Body of pancreas (tissue), 4 donors: ENCODE measurements at regions not wholly inside any gene's neighbourhood (a gene's known extent, or its start where the extent isn't known, plus 50 kb on each side); places are given as distances from the start of the nearest gene placed in this dataset.
A peak's percentile ranks its signal among the peaks of the same experiment; 100 is the strongest.

Source experiments
- ATAC-seq: fragments of 150-250 bp; one replicate; pipeline ENCODE4 v1.9.1; 2016
- DNase-seq, 4 donors: peaks; one replicate each; pipeline ENCODE4 v3.0.0-alpha.2; 2019
- H3K27ac ChIP-seq, 4 donors: fragments of 200-600 bp; sonication (generic); 1 replicate in 3 of 4; 2 replicates in 1 of 4; pipeline versions ENCODE4 v1.5.1 to v1.6.1; 2016 to 2019; ENCODE audit warnings: mild to moderate bottlenecking in 1 of 4, mixed read lengths in 1 of 4, moderate library complexity in 1 of 4
- H3K27me3 ChIP-seq, 2 donors: fragments of 200-600 bp; sonication (generic); one replicate each; pipeline ENCODE4 v1.6.0; 2016; ENCODE audit warnings: mild to moderate bottlenecking in 1 of 2
- H3K36me3 ChIP-seq, 2 donors: fragments of 200-600 bp; sonication (generic); replicated peaks in 1 of 2; 2 replicates each; pipeline ENCODE4 v1.5.1; 2016; ENCODE audit warnings: low read depth in 2 of 2; ENCODE audit not compliant: insufficient read depth in 1 of 2
- H3K4me1 ChIP-seq: fragments of 200-600 bp; sonication (generic); one replicate; pipeline ENCODE4 v1.6.0; 2016
- H3K4me3 ChIP-seq, 2 donors: fragments of 200-600 bp; sonication (generic); 1 replicate in 1 of 2; 2 replicates in 1 of 2; pipeline ENCODE4 v1.5.1; 2016 to 2019
- H3K9me3 ChIP-seq, 3 donors: fragments of 200-600 bp; sonication (generic); 1 replicate in 2 of 3; 2 replicates in 1 of 3; pipeline ENCODE4 v1.5.1; 2016
- POLR2A ChIP-seq, 3 donors: fragments of 450-650 bp; IDR thresholded peaks; one replicate each; pipeline ENCODE4 v1.6.1; 2016; ENCODE audit warnings: antibody characterized with exemption in 3 of 3, mild to moderate bottlenecking in 2 of 3
- WGBS, 2 donors: methylation state at CpG; one replicate each; pipeline ENCODE4 v1.1.5; 2017; 5-methylcytosine and 5-hydroxymethylcytosine counted together
- intact Hi-C: fragments of 100-400 bp; cut with DNase I; formaldehyde crosslinking; loops from one replicate; pipeline ENCODE4 v1.15.1; 2023
- TF ChIP-seq, protein P1 (sequence below), 7 experiments: fragments of 450-650 bp in 4 of 7; fragments of 200-600 bp in 3 of 7; sonication (generic) in 3 of 7; IDR thresholded peaks; one replicate each; pipeline ENCODE4 v1.5.1; 2016 to 2019; ENCODE audit warnings: antibody characterized with exemption in 7 of 7

DNA sequence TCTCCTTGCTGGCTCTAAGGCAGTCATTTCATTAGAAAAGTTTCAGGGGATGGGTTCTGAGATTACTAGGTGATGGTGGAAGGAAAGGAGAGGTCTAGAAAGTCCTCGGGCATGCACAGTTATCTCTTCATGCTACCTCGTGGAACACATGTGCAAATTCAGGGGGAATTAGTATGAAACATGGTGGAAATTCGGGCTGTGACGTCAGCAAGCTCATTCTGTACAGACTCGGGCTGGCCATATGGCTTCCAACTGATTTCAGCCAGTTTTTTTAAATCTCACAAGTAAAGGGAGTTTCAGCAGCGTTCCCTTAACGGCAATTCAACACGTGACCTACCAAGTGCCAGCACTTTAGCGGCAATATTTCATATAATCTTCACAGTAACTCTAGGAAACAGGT lies 251.1 kb downstream of the TBL1XR1 start:
- H3K27me3 ChIP-seq: no peaks in the 10 kb centered on the region
- H3K27ac ChIP-seq: no peak overlapping the region
- 76 to 77% methylated on average over 9 of the region's 9 CpGs for WGBS, 2 donors
- TF ChIP-seq, protein P1, sequence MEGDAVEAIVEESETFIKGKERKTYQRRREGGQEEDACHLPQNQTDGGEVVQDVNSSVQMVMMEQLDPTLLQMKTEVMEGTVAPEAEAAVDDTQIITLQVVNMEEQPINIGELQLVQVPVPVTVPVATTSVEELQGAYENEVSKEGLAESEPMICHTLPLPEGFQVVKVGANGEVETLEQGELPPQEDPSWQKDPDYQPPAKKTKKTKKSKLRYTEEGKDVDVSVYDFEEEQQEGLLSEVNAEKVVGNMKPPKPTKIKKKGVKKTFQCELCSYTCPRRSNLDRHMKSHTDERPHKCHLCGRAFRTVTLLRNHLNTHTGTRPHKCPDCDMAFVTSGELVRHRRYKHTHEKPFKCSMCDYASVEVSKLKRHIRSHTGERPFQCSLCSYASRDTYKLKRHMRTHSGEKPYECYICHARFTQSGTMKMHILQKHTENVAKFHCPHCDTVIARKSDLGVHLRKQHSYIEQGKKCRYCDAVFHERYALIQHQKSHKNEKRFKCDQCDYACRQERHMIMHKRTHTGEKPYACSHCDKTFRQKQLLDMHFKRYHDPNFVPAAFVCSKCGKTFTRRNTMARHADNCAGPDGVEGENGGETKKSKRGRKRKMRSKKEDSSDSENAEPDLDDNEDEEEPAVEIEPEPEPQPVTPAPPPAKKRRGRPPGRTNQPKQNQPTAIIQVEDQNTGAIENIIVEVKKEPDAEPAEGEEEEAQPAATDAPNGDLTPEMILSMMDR (IDR thresholded peaks at IDR 0.05): no peak
- no peak for TF ChIP-seq POLR2A (IDR thresholded peaks at IDR 0.05)
- no peak overlapping the region for H3K4me3 ChIP-seq
- DNase-seq (no peak), ATAC-seq (no peak)
- no peaks in the 10 kb centered on the region for H3K36me3 ChIP-seq
- no peaks in the 10 kb centered on the region for H3K4me1 ChIP-seq
- no peaks in the 10 kb centered on the region for H3K9me3 ChIP-seq
- intact Hi-C loops: no loop called here

DNA sequence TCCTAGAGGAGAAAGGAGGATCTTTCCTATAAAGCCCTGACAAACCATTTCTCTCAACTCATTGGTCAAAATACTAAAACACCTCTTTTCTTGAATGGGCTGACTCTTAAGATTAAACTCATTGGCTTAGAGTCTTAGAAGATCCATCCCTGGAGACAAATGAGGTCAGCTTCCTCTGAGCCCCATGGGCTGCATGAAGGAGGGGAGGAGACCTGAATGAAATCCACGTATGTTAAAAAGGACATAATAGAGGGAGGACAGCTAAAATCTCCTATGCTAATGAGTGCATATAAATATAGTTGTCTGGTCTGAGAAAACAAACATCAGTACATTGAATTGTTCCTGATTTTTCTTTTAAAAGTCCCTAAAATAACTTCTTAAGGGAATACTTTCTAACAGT lies 255.0 kb downstream of the TBL1XR1 start:
- Histone ChIP-seq H3K27ac (no peak overlapping the region), H3K27me3 (no peaks in the 10 kb centered on the region), H3K4me1 (peaks cover 6% of the 10 kb centered on the region), H3K9me3 (no peaks in the 10 kb centered on the region), H3K36me3 (no peaks in the 10 kb centered on the region), H3K4me3 (no peak overlapping the region)
- WGBS, 2 donors: 67 to 82% methylated on average over 1 of the region's 1 CpG
- ATAC-seq (no peak), DNase-seq (no peak)
- TF ChIP-seq POLR2A (IDR thresholded peaks at IDR 0.05): no peak
- TF ChIP-seq, protein P1 (IDR thresholded peaks at IDR 0.05): no peak
- intact Hi-C loops: no loop called here

DNA sequence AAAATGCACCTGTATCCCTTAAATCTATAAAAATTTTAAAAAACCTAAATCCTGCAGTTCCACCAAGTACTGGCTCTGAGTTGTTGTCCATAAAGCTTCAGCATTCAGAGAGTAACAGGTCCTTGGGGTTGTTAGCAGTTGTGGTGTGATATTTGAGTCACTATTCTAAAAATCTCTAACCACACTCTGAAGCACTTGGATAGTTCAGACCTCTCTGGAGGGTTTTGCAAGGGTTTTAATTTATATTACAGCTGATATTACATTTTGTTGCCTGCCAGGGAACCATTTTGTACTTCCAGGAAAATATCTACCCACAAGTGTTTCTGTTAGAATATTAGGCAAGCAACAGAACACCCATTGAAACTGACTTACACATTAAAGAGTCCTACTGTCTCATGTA lies 255.6 kb downstream of the TBL1XR1 start:
- H3K36me3 ChIP-seq: no peaks in the 10 kb centered on the region
- no peak for DNase-seq
- H3K4me3 ChIP-seq: no peak overlapping the region
- TF ChIP-seq, protein P1 (IDR thresholded peaks at IDR 0.05): no peak
- no peak for TF ChIP-seq POLR2A (IDR thresholded peaks at IDR 0.05)
- H3K27ac ChIP-seq: no peak overlapping the region
- peaks cover 6% of the 10 kb centered on the region for H3K4me1 ChIP-seq
- no peaks in the 10 kb centered on the region for H3K27me3 ChIP-seq
- intact Hi-C loops: no loop called here
- ATAC-seq: no peak
- H3K9me3 ChIP-seq: no peaks in the 10 kb centered on the region

DNA sequence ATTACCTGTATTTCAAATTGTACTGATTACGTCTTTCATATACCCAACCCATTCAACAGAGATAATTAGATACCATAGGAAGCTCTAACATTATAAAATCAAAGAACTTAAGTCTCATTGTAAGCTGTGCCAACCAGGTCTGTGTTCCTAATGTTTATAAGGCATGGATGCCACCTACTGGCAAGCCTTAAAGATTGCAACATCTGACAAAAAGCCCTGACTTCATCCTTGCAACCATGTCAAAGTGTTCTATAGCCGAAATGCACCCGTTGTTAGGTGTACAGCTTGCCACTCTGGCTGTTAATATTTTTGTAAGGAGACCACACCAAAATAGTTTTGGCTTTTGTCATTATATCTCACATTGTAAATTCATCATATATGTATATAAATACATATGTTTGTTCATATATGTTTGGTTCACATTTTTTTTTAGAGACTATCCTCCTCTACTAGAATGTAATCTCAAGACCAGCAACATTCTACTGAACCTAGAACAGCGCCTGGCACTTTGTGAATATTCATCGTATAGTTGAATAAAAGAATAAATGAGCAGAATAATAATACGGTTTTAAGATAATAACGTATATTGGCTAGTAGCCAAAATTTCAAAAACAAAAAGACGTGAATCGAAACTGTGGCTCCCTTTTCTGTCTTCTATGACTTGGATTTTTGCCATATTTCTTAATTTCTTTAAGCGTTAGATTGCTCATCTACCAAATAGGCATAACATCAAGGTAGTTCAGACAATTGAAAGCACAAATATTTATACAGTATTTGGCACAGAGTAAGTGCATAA lies 258.1 kb downstream of the TBL1XR1 start:
- H3K4me1 ChIP-seq: peaks cover 6% of the 10 kb centered on the region
- H3K27me3 ChIP-seq: no peaks in the 10 kb centered on the region
- H3K9me3 ChIP-seq: no peaks in the 10 kb centered on the region
- no peak overlapping the region for H3K27ac ChIP-seq
- no peak overlapping the region for H3K4me3 ChIP-seq
- TF ChIP-seq POLR2A (IDR thresholded peaks at IDR 0.05): no peak
- TF ChIP-seq, protein P1 (IDR thresholded peaks at IDR 0.05): peak; percentile 55 to 95 (median 79)
- no peaks in the 10 kb centered on the region for H3K36me3 ChIP-seq
- ATAC-seq: peak; percentile 91
- peak; percentile 30 to 75 (median 61) for DNase-seq
- WGBS, 2 donors: 13 to 14% methylated on average over 10 of the region's 10 CpGs
- intact Hi-C loops: no loop called here

DNA sequence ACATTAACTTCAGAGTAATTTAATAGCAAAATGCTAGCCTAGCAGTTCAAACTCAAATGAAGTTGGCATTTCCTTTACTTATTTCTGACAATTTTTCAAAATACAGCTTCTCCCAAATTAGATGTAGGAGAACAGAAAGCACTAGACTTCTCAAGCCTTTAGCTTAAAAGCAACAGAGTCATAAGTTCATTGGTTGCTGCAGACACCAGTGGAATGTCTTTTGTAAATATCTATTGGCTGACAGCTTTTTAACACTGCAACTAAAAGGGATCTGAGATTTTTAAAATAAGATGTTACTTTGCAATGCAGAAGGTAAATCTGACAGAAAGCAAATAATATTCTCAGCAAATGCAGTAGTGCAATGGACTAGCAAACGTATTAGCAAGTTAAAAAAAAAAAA lies 259.3 kb downstream of the TBL1XR1 start:
- DNase-seq: no peak
- H3K4me3 ChIP-seq: no peak overlapping the region
- peaks cover 6% of the 10 kb centered on the region for H3K4me1 ChIP-seq
- WGBS, 2 donors: 57% methylated on average over 1 of the region's 1 CpG
- no peaks in the 10 kb centered on the region for H3K9me3 ChIP-seq
- H3K36me3 ChIP-seq: no peaks in the 10 kb centered on the region
- no peak overlapping the region for H3K27ac ChIP-seq
- TF ChIP-seq POLR2A (IDR thresholded peaks at IDR 0.05): no peak
- TF ChIP-seq, protein P1 (IDR thresholded peaks at IDR 0.05): no peak
- ATAC-seq: no peak
- no peaks in the 10 kb centered on the region for H3K27me3 ChIP-seq
- intact Hi-C loops: no loop called here
